GM04504 (cell line): ENCODE measurements at regions not wholly inside any gene's neighbourhood (a gene's known extent, or its start where the extent isn't known, plus 50 kb on each side); places are given as distances from the start of the nearest gene placed in this dataset.

Experiments used
- DNase-seq: peaks from one replicate; pipeline ENCODE4 v3.0.0-alpha.2; 2012; ENCODE audit warnings: low read depth

- no peak for DNase-seq
Measured at GRCh38 chr4:123878976-123879375, 482.4 kb downstream of the SPRY1 start.

- no peak for DNase-seq
Measured at GRCh38 chr4:123880631-123881030, 484.0 kb downstream of the SPRY1 start.

GRCh38 chr4:123884922-123885321 lies 488.3 kb downstream of the SPRY1 start:
- DNase-seq: no peak

GRCh38 chr4:123889507-123889906 lies 492.9 kb downstream of the SPRY1 start:
- peak; percentile 15 for DNase-seq

- DNase-seq: no peak
Measured at GRCh38 chr4:123890889-123891288, 494.3 kb downstream of the SPRY1 start.

GRCh38 chr4:123891881-123892280 lies 495.3 kb downstream of the SPRY1 start:
- no peak for DNase-seq

- DNase-seq: peak; percentile 13
Measured at GRCh38 chr4:123892368-123892976, 495.9 kb downstream of the SPRY1 start.

GRCh38 chr4:123893011-123893981 lies 496.7 kb downstream of the SPRY1 start:
- DNase-seq: peak; percentile 30

GRCh38 chr4:123896446-123897071 lies 500.0 kb downstream of the SPRY1 start:
- DNase-seq: no peak

GRCh38 chr4:123898946-123899666 lies 502.5 kb downstream of the SPRY1 start:
- no peak for DNase-seq

GRCh38 chr4:123904882-123905281 lies 508.3 kb downstream of the SPRY1 start:
- DNase-seq: no peak

- no peak for DNase-seq
Measured at GRCh38 chr4:123913598-123913997, 517.0 kb downstream of the SPRY1 start.

GRCh38 chr4:123916821-123917220 lies 520.2 kb downstream of the SPRY1 start:
- no peak for DNase-seq

- no peak for DNase-seq
Measured at GRCh38 chr4:123919576-123920098, 523.0 kb downstream of the SPRY1 start.

- DNase-seq: no peak
Measured at GRCh38 chr4:123921339-123921738, 524.7 kb downstream of the SPRY1 start.

GRCh38 chr4:123922847-123923246 lies 526.3 kb downstream of the SPRY1 start:
- DNase-seq: no peak

GRCh38 chr4:123924536-123924935 lies 527.9 kb downstream of the SPRY1 start:
- DNase-seq: peak; percentile 11

GRCh38 chr4:123929565-123929964 lies 533.0 kb downstream of the SPRY1 start:
- DNase-seq: no peak

- no peak for DNase-seq
Measured at GRCh38 chr4:123930996-123931395, 534.4 kb downstream of the SPRY1 start.

GRCh38 chr4:123934096-123934495 lies 537.5 kb downstream of the SPRY1 start:
- DNase-seq: no peak

- DNase-seq: no peak
Measured at GRCh38 chr4:123936621-123937043, 540.0 kb downstream of the SPRY1 start.

GRCh38 chr4:123937581-123937980 lies 541.0 kb downstream of the SPRY1 start:
- DNase-seq: no peak
